Gastrocnemius medialis (tissue), 4 donors: ENCODE measurements at regions not wholly inside any gene's neighbourhood (a gene's known extent, or its start where the extent isn't known, plus 50 kb on each side); places are given as distances from the start of the nearest gene placed in this dataset.

Source experiments
- POLR2A ChIP-seq, 2 donors: fragments of 450-650 bp; IDR thresholded peaks; one replicate each; pipeline ENCODE4 v1.6.1; 2017; ENCODE audit warnings: antibody characterized with exemption in 2 of 2, mild to moderate bottlenecking in 2 of 2, moderate library complexity in 2 of 2
- TF ChIP-seq, protein P1 (sequence below), 5 experiments: fragments of 450-650 bp in 3 of 5; fragments of 200-600 bp in 2 of 5; sonication (generic) in 2 of 5; IDR thresholded peaks in 4 of 5; conservative IDR thresholded peaks in 1 of 5; 1 replicate in 4 of 5; 2 replicates in 1 of 5; pipeline ENCODE4 v1.5.1; 2016 to 2019; ENCODE audit warnings: antibody characterized with exemption in 5 of 5, mild to moderate bottlenecking in 3 of 5, moderate library complexity in 3 of 5

DNA sequence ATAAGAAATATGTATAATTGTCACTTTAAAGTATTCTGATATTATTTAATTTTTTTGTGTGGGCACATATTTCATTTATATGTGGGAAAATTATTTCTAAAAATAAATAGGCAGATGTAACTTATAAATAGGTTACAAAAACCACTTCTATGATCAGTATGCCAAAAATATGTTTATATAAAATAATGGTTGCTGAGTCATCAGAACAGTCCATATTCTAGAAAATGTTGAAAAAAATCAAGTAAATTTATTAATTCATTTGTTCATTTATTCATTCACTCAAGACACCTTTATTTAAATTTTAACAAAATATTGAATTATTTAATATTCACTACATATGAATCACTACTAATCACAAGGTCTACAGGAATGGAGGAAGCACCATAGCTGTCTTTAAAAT lies 1387.3 kb upstream of the C9orf72 start:
- no peak for TF ChIP-seq POLR2A (IDR thresholded peaks at IDR 0.05)
- TF ChIP-seq, protein P1, sequence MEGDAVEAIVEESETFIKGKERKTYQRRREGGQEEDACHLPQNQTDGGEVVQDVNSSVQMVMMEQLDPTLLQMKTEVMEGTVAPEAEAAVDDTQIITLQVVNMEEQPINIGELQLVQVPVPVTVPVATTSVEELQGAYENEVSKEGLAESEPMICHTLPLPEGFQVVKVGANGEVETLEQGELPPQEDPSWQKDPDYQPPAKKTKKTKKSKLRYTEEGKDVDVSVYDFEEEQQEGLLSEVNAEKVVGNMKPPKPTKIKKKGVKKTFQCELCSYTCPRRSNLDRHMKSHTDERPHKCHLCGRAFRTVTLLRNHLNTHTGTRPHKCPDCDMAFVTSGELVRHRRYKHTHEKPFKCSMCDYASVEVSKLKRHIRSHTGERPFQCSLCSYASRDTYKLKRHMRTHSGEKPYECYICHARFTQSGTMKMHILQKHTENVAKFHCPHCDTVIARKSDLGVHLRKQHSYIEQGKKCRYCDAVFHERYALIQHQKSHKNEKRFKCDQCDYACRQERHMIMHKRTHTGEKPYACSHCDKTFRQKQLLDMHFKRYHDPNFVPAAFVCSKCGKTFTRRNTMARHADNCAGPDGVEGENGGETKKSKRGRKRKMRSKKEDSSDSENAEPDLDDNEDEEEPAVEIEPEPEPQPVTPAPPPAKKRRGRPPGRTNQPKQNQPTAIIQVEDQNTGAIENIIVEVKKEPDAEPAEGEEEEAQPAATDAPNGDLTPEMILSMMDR (IDR thresholded peaks at IDR 0.05 in 4 of 5, conservative IDR thresholded peaks at IDR 0.05 in 1 of 5): no peak
